ENCODE measurements at regions not wholly inside any gene's neighbourhood (a gene's known extent, or its start where the extent isn't known, plus 50 kb on each side); places are given as distances from the start of the nearest gene placed in this dataset.

DNA sequence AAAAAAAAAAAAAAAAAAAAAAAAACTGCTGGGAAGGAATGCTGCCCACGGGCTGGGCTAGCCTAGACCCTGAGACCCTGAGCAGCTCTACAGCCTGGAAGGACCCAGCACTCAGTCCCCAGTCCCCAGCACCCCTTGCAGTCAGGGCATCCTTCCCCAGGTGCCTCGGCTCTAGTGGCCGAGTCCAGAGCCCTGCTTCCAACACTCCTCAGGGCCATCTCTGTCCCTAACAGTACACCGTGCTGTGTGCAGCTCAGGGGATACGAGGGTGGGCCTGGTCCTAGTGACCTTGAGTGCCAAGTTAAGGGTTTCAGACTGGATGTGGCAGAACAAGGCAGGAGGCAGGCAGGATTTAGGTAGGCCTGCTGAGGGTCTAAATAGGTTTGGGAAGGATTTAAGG is 50.2 kb upstream of the LRP8 start:
- DNase-seq = no peak

DNA sequence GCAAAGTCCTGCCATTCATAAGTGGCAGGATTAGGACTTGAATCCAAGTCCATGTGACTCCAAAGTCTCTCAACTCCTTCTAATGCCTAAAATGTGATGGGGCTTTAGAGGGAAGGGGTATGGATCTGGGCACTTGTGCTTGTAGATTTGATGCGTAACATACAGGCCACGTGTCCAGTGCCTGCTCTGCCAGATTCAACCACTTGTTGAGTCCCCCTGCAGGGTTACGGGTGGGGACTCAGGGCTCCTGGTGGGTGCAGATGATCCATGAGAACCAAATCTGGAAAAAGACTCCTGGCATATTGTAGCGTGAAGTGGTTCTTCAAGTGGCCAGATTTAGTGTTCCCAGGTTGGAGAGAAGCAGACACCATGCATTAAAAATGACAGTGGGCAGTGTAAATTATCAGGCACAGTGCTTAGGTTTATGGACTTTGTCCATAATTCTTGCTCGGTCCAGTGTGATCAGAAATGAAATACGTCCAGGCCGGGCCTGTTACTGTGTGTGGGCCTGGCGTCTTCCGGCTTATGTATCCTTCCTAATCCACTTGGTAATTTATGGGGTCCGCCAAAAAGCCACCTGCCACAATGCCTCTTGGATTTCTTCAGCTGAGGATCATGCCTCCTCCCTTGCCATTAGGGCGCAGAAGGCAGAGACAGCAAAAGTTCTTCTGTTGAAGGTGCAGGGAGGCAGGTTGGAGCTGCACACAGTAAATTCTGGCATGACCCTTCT is 51.2 kb upstream of the LRP8 start:
- TF ChIP-seq, protein P1, sequence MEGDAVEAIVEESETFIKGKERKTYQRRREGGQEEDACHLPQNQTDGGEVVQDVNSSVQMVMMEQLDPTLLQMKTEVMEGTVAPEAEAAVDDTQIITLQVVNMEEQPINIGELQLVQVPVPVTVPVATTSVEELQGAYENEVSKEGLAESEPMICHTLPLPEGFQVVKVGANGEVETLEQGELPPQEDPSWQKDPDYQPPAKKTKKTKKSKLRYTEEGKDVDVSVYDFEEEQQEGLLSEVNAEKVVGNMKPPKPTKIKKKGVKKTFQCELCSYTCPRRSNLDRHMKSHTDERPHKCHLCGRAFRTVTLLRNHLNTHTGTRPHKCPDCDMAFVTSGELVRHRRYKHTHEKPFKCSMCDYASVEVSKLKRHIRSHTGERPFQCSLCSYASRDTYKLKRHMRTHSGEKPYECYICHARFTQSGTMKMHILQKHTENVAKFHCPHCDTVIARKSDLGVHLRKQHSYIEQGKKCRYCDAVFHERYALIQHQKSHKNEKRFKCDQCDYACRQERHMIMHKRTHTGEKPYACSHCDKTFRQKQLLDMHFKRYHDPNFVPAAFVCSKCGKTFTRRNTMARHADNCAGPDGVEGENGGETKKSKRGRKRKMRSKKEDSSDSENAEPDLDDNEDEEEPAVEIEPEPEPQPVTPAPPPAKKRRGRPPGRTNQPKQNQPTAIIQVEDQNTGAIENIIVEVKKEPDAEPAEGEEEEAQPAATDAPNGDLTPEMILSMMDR (IDR thresholded peaks at IDR 0.05) = no peak
- no peak for TF ChIP-seq POLR2A (IDR thresholded peaks at IDR 0.05)
- Histone ChIP-seq H3K9me3 (no peaks in the 10 kb centered on the region), H3K36me3 (no peaks in the 10 kb centered on the region), H3K27ac (no peak overlapping the region), H3K27me3 (no peaks in the 10 kb centered on the region), H3K4me1 (peaks cover 0 to 8% of the 10 kb centered on the region in 2 donors), H3K4me3 (replicated peaks in 1 of 3) (no peak overlapping the region)
- intact Hi-C loops (cut with DNase I) = no loop called here
- WGBS, 2 donors = 94 to 95% methylated on average over 11 of the region's 11 CpGs
- DNase-seq = no peak

More for the DNA sequence above, 50.2 kb upstream of the LRP8 start:
- WGBS, 2 donors = 81 to 88% methylated on average over 5 of the region's 5 CpGs
- no peak overlapping the region for H3K27ac ChIP-seq
- intact Hi-C loops (cut with DNase I) = no loop called here
- no peaks in the 10 kb centered on the region for H3K9me3 ChIP-seq
- H3K4me1 ChIP-seq = peaks cover 0 to 8% of the 10 kb centered on the region in 2 donors
- H3K36me3 ChIP-seq = no peaks in the 10 kb centered on the region
- no peak overlapping the region for H3K4me3 ChIP-seq (replicated peaks in 1 of 3)
- no peak for TF ChIP-seq POLR2A (IDR thresholded peaks at IDR 0.05)
- TF ChIP-seq, protein P1 (IDR thresholded peaks at IDR 0.05) = no peak
- H3K27me3 ChIP-seq = no peaks in the 10 kb centered on the region

DNA sequence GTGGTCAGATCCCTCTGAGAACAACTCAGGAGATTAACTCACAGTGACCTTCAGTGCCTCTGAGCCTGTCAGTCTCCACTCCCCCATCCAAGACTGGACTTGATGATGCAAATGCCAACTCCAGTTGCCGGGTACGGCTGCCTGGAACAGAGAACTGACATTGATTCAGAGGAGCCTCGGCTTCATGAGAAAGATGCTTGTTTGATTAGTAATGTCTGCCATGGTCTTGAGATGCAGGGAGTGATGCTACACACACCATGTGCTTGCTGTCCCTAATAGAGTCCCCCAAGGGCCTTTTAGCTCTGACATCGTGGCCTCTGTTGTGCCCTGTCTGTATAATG is 51.8 kb upstream of the LRP8 start:
- 90 to 100% methylated on average over 3 to 4 of the region's 4 CpGs for WGBS, 2 donors
- Histone ChIP-seq H3K27me3 (no peaks in the 10 kb centered on the region), H3K4me1 (peaks cover 0 to 8% of the 10 kb centered on the region in 2 donors), H3K4me3 (replicated peaks in 1 of 3) (no peak overlapping the region), H3K36me3 (no peaks in the 10 kb centered on the region), H3K27ac (no peak overlapping the region), H3K9me3 (no peaks in the 10 kb centered on the region)
- DNase-seq = no peak
- TF ChIP-seq, protein P1 (IDR thresholded peaks at IDR 0.05) = no peak
- TF ChIP-seq POLR2A (IDR thresholded peaks at IDR 0.05) = no peak
- intact Hi-C loops (cut with DNase I) = no loop called here

DNA sequence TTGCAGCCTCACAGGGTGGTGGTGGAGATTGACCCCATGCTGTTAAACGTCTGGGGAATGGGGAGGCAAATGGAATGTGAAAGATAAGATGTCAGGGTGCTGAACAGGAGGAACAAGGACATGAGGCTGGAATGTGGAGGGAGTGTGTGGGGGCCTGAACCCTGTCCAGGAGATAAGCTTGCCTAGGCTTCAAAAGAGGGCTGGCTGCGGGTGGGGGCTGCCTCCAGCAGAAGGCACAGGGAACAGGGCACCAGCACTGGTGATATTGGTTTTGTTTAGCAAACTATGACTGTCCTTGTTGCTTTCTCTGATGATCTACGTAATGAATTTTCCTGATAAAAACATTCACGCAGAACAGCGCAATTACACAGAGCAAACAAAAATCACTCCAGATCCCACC is 52.4 kb upstream of the LRP8 start:
- intact Hi-C loops (cut with DNase I) = no loop called here
- Histone ChIP-seq H3K27ac (no peak overlapping the region), H3K36me3 (no peaks in the 10 kb centered on the region), H3K27me3 (no peaks in the 10 kb centered on the region), H3K4me3 (replicated peaks in 1 of 3) (no peak overlapping the region), H3K4me1 (peaks cover 0 to 8% of the 10 kb centered on the region in 2 donors), H3K9me3 (no peaks in the 10 kb centered on the region)
- no peak for DNase-seq
- TF ChIP-seq, protein P1 (IDR thresholded peaks at IDR 0.05) = no peak
- TF ChIP-seq POLR2A (IDR thresholded peaks at IDR 0.05) = no peak
- WGBS, 2 donors = 89 to 92% methylated on average over 5 of the region's 5 CpGs

DNA sequence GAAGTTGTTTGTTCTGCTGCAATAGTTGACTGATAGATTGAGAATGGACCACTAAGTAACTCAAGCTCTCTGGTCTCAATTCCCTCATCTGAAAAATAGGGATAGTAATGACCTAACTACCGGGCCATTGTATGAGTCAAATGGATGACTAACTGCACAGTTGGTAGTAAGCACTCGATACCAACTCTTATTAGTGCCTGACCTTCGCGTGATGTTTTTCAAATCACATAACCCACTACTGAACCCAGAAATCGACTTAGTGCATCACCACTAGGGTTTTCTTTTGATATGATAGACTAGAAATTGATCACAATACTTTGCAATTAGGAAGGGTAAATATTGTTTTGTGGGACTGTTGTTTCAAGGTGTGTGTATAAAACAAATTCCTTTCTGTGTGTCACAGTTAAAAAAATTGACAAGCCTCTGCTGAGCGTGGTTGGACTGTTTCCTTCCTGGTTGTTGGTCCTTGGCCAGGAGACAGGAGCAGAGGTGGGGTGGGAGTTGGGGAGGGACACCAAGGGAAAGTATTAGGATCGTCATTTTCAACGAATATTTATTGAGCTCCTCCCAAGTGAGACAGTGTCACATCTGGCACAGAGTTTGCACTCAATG is 54.0 kb upstream of the LRP8 start:
- Histone ChIP-seq H3K4me1 (peaks cover 0 to 8% of the 10 kb centered on the region in 2 donors), H3K27ac (no peak overlapping the region), H3K27me3 (no peaks in the 10 kb centered on the region), H3K4me3 (replicated peaks in 1 of 3) (no peak overlapping the region), H3K36me3 (no peaks in the 10 kb centered on the region), H3K9me3 (no peaks in the 10 kb centered on the region)
- 63 to 67% methylated on average over 8 of the region's 8 CpGs for WGBS, 2 donors
- intact Hi-C loops (cut with DNase I) = no loop called here
- TF ChIP-seq POLR2A (IDR thresholded peaks at IDR 0.05) = no peak
- TF ChIP-seq, protein P1 (IDR thresholded peaks at IDR 0.05) = no peak
- no peak for DNase-seq
